Mesenchymal stem cell (in vitro differentiated cells and primary cell): ENCODE measurements at regions not wholly inside any gene's neighbourhood (a gene's known extent, or its start where the extent isn't known, plus 50 kb on each side); places are given as distances from the start of the nearest gene placed in this dataset.

Source experiments
- DNase-seq: peaks from one replicate; pipeline ENCODE4 v3.0.0-alpha.2; 2013
- H2AFZ ChIP-seq: one replicate; pipeline ENCODE4 v1.6.1; 2013; ENCODE audit warnings: low read depth, mild to moderate bottlenecking, control low read depth, inconsistent platforms, low read length, moderate library complexity
- H2AK5ac ChIP-seq: 2 replicates; pipeline ENCODE4 v1.6.1; 2013; ENCODE audit warnings: low read length, moderate library complexity, mild to moderate bottlenecking, inconsistent platforms; ENCODE audit not compliant: severe bottlenecking
- H2BK120ac ChIP-seq: one replicate; pipeline ENCODE4 v1.6.1; 2013; ENCODE audit warnings: low read depth, mild to moderate bottlenecking, inconsistent platforms, low read length, moderate library complexity
- H2BK12ac ChIP-seq, 2 experiments: one replicate each; pipeline ENCODE4 v1.6.1; 2013; ENCODE audit warnings: inconsistent platforms in 2 of 2, low read length in 2 of 2, mild to moderate bottlenecking in 2 of 2, moderate library complexity in 2 of 2, control low read depth in 1 of 2
- H2BK15ac ChIP-seq: one replicate; pipeline ENCODE4 v1.6.1; 2013; ENCODE audit warnings: mild to moderate bottlenecking, low read depth, inconsistent platforms; ENCODE audit not compliant: poor library complexity, severe bottlenecking
- H2BK5ac ChIP-seq: 2 replicates; pipeline ENCODE4 v1.6.1; 2013; ENCODE audit warnings: low read depth, mild to moderate bottlenecking, low read length, control low read depth, inconsistent platforms; ENCODE audit not compliant: poor library complexity, severe bottlenecking
- H3K14ac ChIP-seq, 2 experiments: one replicate each; pipeline ENCODE4 v1.6.1; 2013; ENCODE audit warnings: inconsistent platforms in 2 of 2, low read length in 2 of 2, control low read depth in 1 of 2, mild to moderate bottlenecking in 1 of 2, moderate library complexity in 1 of 2
- H3K18ac ChIP-seq, 2 experiments: one replicate each; pipeline ENCODE4 v1.6.1; 2013; ENCODE audit warnings: inconsistent platforms in 2 of 2, low read length in 2 of 2, control low read depth in 1 of 2, low read depth in 1 of 2, mild to moderate bottlenecking in 1 of 2
- H3K23ac ChIP-seq, 2 experiments: one replicate each; pipeline ENCODE4 v1.6.1; 2013; ENCODE audit warnings: inconsistent platforms in 2 of 2, low read length in 2 of 2, mild to moderate bottlenecking in 2 of 2, moderate library complexity in 2 of 2, control low read depth in 1 of 2
- H3K27ac ChIP-seq: 2 replicates; pipeline ENCODE4 v1.5.1; 2013; ENCODE audit warnings: mild to moderate bottlenecking, moderate library complexity, low read length, control low read depth, inconsistent platforms; ENCODE audit not compliant: poor library complexity, severe bottlenecking
- H3K27me3 ChIP-seq, 2 experiments: 2 replicates each; pipeline versions ENCODE4 v1.6.1 to v1.7.0; 2013; ENCODE audit warnings: low read length in 2 of 2, mild to moderate bottlenecking in 2 of 2, moderate library complexity in 2 of 2, control low read depth in 1 of 2, inconsistent platforms in 1 of 2; ENCODE audit not compliant: control insufficient read depth in 1 of 2, insufficient read depth in 1 of 2
- H3K36me3 ChIP-seq, 2 experiments: 2 replicates each; pipeline versions ENCODE4 v1.6.1 to v1.7.0; 2013; ENCODE audit warnings: low read length in 2 of 2, control low read depth in 1 of 2, inconsistent platforms in 1 of 2, low read depth in 1 of 2, mild to moderate bottlenecking in 1 of 2; ENCODE audit not compliant: insufficient read depth in 2 of 2, control insufficient read depth in 1 of 2
- H3K4ac ChIP-seq, 2 experiments: one replicate each; pipeline ENCODE4 v1.6.1; 2013; ENCODE audit warnings: inconsistent platforms in 2 of 2, low read length in 2 of 2, mild to moderate bottlenecking in 2 of 2, moderate library complexity in 2 of 2, control low read depth in 1 of 2, low read depth in 1 of 2
- H3K4me1 ChIP-seq: 2 replicates; pipeline ENCODE4 v1.6.1; 2013; ENCODE audit warnings: low read depth, low read length, control low read depth; ENCODE audit not compliant: control insufficient read depth, insufficient read depth
- H3K4me2 ChIP-seq: 2 replicates; pipeline ENCODE4 v1.6.1; 2013; ENCODE audit warnings: low read length, mild to moderate bottlenecking, inconsistent platforms; ENCODE audit not compliant: poor library complexity, severe bottlenecking
- H3K4me3 ChIP-seq, 2 experiments: 2 replicates each; pipeline versions ENCODE4 v1.5.1 to v1.7.0; 2013; ENCODE audit warnings: low read length in 2 of 2, mild to moderate bottlenecking in 2 of 2, control low read depth in 1 of 2, low read depth in 1 of 2; ENCODE audit not compliant: insufficient read depth in 1 of 2
- H3K79me1 ChIP-seq: replicated peaks from 2 replicates; pipeline ENCODE4 v1.6.1; 2013; ENCODE audit warnings: mild to moderate bottlenecking, control low read depth, low read length, inconsistent platforms; ENCODE audit not compliant: poor library complexity, severe bottlenecking
- H3K9ac ChIP-seq: 2 replicates; pipeline ENCODE4 v1.7.0; 2013; ENCODE audit warnings: mild to moderate bottlenecking, low read length, moderate library complexity
- H3K9me3 ChIP-seq: 2 replicates; pipeline ENCODE4 v1.7.0; 2013; ENCODE audit warnings: mild to moderate bottlenecking, low read length; ENCODE audit not compliant: control insufficient read depth
- H4K8ac ChIP-seq: one replicate; pipeline ENCODE4 v1.6.1; 2013; ENCODE audit warnings: inconsistent platforms, mild to moderate bottlenecking, low read length, moderate library complexity
- H4K91ac ChIP-seq: one replicate; pipeline ENCODE4 v1.6.1; 2013; ENCODE audit warnings: mild to moderate bottlenecking, low read length, inconsistent platforms
- WGBS: methylation state at CpG from one replicate; pipeline ENCODE4 v1.1.7; 2013; ENCODE audit warnings: mixed read lengths; 5-methylcytosine and 5-hydroxymethylcytosine counted together

GRCh38 chr3:72661115-72661457, 187.2 kb downstream of the SHQ1 start:
- no peak overlapping the region for H3K4ac ChIP-seq
- peak overlapping the region; percentile 36 for H4K8ac ChIP-seq
- H3K36me3 ChIP-seq: no peaks in the 10 kb centered on the region
- no peak overlapping the region for H2AFZ ChIP-seq
- H3K9ac ChIP-seq: no peak overlapping the region
- no peak overlapping the region for H2BK12ac ChIP-seq
- H3K4me2 ChIP-seq: no peak overlapping the region
- no peak overlapping the region for H2AK5ac ChIP-seq
- DNase-seq: no peak
- H3K9me3 ChIP-seq: no peaks in the 10 kb centered on the region
- H3K4me3 ChIP-seq: no peak overlapping the region
- H2BK120ac ChIP-seq: no peak overlapping the region
- peaks cover 12 to 14% of the 10 kb centered on the region in 2 experiments for H3K27me3 ChIP-seq
- peak overlapping the region in 1 of 2 experiments; percentile 9 for H3K23ac ChIP-seq
- WGBS: 76% methylated on average over 2 of the region's 2 CpGs
- H3K4me1 ChIP-seq: peaks cover 1% of the 10 kb centered on the region
- H3K14ac ChIP-seq: no peak overlapping the region
- H2BK15ac ChIP-seq: no peak overlapping the region
- H3K18ac ChIP-seq: no peak overlapping the region
- no peak overlapping the region for H4K91ac ChIP-seq
- H3K27ac ChIP-seq: no peak overlapping the region
- no peak overlapping the region for H2BK5ac ChIP-seq
- H3K79me1 ChIP-seq: no peaks in the 10 kb centered on the region

DNA sequence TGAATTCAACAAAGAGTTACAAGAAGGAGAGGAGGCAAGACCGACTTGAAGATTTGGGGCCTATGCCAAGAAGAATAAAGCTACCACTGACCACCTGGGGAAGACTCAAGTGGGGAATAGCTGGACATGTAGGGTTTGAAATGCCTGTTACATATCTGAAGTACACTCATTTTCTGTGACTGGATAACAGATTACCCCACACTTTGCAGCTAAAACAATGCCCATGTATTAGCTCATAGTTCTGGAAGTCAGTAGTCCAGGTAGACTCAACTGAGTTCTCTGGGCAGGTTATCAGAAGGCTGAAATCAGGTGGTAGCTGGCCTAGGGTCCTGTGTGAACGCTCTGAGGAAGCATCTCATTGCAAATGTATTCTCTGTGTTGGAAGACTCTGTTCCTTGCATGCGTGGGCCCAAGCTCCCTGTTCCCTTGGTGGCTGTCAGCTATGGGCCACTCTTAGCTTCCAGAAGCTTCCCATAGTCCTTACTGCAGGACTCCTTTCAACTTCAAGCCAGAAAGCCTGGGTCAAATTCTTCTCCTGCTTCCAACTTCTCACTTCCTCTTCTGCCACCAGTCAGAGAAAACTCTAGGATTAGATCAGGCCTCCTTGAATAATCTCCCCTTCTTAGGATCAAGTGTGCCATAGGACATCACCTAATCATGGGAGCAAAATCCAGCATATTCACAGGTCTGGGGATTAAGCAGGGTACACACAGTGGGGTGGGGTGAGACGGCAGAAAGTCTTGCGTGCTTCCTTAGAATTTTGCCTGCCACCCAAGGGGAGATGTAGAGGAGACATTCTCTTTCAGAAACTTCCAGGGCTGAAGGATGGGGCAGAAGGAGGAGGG, 187.8 kb downstream of the SHQ1 start:
- no peaks in the 10 kb centered on the region for H3K9me3 ChIP-seq
- peaks cover 1% of the 10 kb centered on the region for H3K4me1 ChIP-seq
- no peaks in the 10 kb centered on the region for H3K79me1 ChIP-seq
- no peak overlapping the region for H3K23ac ChIP-seq
- no peak overlapping the region for H2BK5ac ChIP-seq
- no peak overlapping the region for H2AFZ ChIP-seq
- H4K8ac ChIP-seq: no peak overlapping the region
- H3K36me3 ChIP-seq: no peaks in the 10 kb centered on the region
- no peak overlapping the region for H2BK12ac ChIP-seq
- no peak overlapping the region for H3K4me2 ChIP-seq
- no peak overlapping the region for H3K4ac ChIP-seq
- H2BK120ac ChIP-seq: no peak overlapping the region
- H3K14ac ChIP-seq: no peak overlapping the region
- H4K91ac ChIP-seq: no peak overlapping the region
- H2AK5ac ChIP-seq: no peak overlapping the region
- no peak overlapping the region for H2BK15ac ChIP-seq
- peaks cover 18 to 20% of the 10 kb centered on the region in 2 experiments for H3K27me3 ChIP-seq
- H3K18ac ChIP-seq: no peak overlapping the region
- no peak for DNase-seq
- H3K9ac ChIP-seq: no peak overlapping the region
- no peak overlapping the region for H3K4me3 ChIP-seq
- H3K27ac ChIP-seq: no peak overlapping the region
- WGBS: 86% methylated on average over 5 of the region's 5 CpGs

- Histone ChIP-seq H2BK15ac (no peak overlapping the region), H2AK5ac (no peak overlapping the region), H3K23ac (no peak overlapping the region), H3K9me3 (no peaks in the 10 kb centered on the region), H3K9ac (no peak overlapping the region), H3K4me3 (no peak overlapping the region), H2AFZ (no peak overlapping the region), H3K27ac (no peak overlapping the region), H2BK12ac (no peak overlapping the region), H2BK5ac (no peak overlapping the region), H3K79me1 (no peaks in the 10 kb centered on the region), H3K18ac (no peak overlapping the region), H2BK120ac (no peak overlapping the region), H4K91ac (no peak overlapping the region), H3K14ac (no peak overlapping the region), H3K27me3 (peaks cover 21 to 29% of the 10 kb centered on the region in 2 experiments), H3K4me2 (no peak overlapping the region), H3K36me3 (no peaks in the 10 kb centered on the region), H3K4ac (no peak overlapping the region), H3K4me1 (peaks cover 1% of the 10 kb centered on the region), H4K8ac (no peak overlapping the region)
- 68% methylated on average over 3 of the region's 3 CpGs for WGBS
- DNase-seq: no peak
These were observed 188.6 kb downstream of the SHQ1 start for GRCh38 chr3:72659596-72659995.

DNA sequence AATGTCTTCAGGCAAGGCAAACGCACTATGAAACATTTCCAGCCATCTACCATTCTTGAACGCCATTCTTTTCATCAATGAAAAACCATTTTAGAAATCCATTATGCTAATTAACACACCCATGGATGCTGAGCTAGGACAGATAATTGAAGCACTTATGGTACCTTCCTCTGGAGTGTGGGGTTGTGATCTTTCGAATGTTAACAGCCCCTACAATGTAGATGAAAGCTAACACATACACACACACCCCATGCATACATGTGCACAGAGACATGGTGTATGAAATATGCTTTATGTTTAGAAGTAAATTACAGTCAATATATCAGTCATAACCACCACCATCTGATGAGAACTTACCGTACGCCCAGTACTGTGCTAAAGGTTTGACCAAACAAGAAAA, 189.1 kb downstream of the SHQ1 start:
- no peak overlapping the region for H3K14ac ChIP-seq
- H3K4me1 ChIP-seq: peaks cover 1% of the 10 kb centered on the region
- H3K23ac ChIP-seq: no peak overlapping the region
- no peak for DNase-seq
- peaks cover 21 to 30% of the 10 kb centered on the region in 2 experiments for H3K27me3 ChIP-seq
- no peak overlapping the region for H2BK5ac ChIP-seq
- 88% methylated on average over 3 of the region's 5 CpGs for WGBS
- no peak overlapping the region for H3K4me2 ChIP-seq
- H3K9me3 ChIP-seq: no peaks in the 10 kb centered on the region
- H3K79me1 ChIP-seq: no peaks in the 10 kb centered on the region
- no peak overlapping the region for H2BK12ac ChIP-seq
- H2AK5ac ChIP-seq: no peak overlapping the region
- no peak overlapping the region for H2BK15ac ChIP-seq
- H3K27ac ChIP-seq: no peak overlapping the region
- H3K4me3 ChIP-seq: no peak overlapping the region
- no peak overlapping the region for H4K91ac ChIP-seq
- no peak overlapping the region for H2BK120ac ChIP-seq
- no peak overlapping the region for H2AFZ ChIP-seq
- no peaks in the 10 kb centered on the region for H3K36me3 ChIP-seq
- no peak overlapping the region for H4K8ac ChIP-seq
- H3K9ac ChIP-seq: no peak overlapping the region
- no peak overlapping the region for H3K4ac ChIP-seq
- H3K18ac ChIP-seq: no peak overlapping the region
